Uterus (tissue), 3 donors: ENCODE measurements at regions not wholly inside any gene's neighbourhood (a gene's known extent, or its start where the extent isn't known, plus 50 kb on each side); places are given as distances from the start of the nearest gene placed in this dataset.

Source experiments
- DNase-seq, 2 donors: peaks; one replicate each; pipeline ENCODE4 v3.0.0-alpha.2; 2019 to 2020
- H3K27ac ChIP-seq, 2 donors: fragments of 200-600 bp; sonication (generic); 1 replicate in 1 of 2; 2 replicates in 1 of 2; pipeline ENCODE4 v1.5.1; 2016 to 2018
- H3K27me3 ChIP-seq, 2 donors: fragments of 200-600 bp; sonication (generic); one replicate each; pipeline ENCODE4 v1.5.1; 2018 to 2019; ENCODE audit warnings: control low read depth in 1 of 2
- H3K36me3 ChIP-seq, 2 donors: fragments of 200-600 bp; sonication (generic); one replicate each; pipeline ENCODE4 v1.5.1; 2019; ENCODE audit warnings: control low read depth in 1 of 2
- H3K4me1 ChIP-seq, 2 donors: fragments of 200-600 bp; sonication (generic); one replicate each; pipeline ENCODE4 v1.5.1; 2018 to 2019; ENCODE audit warnings: control low read depth in 1 of 2
- H3K4me3 ChIP-seq, 2 donors: fragments of 200-600 bp; sonication (generic); 1 replicate in 1 of 2; 2 replicates in 1 of 2; pipeline ENCODE4 v1.5.1; 2018 to 2019; ENCODE audit warnings: mild to moderate bottlenecking in 1 of 2
- H3K9me3 ChIP-seq, 2 donors: fragments of 200-600 bp; sonication (generic); one replicate each; pipeline ENCODE4 v1.5.1; 2019; ENCODE audit warnings: control low read depth in 1 of 2
- POLR2A ChIP-seq, 2 donors: fragments of 450-650 bp; IDR thresholded peaks; one replicate each; pipeline ENCODE4 v1.6.1; 2016; ENCODE audit warnings: antibody characterized with exemption in 2 of 2, mild to moderate bottlenecking in 1 of 2, moderate library complexity in 1 of 2
- intact Hi-C: fragments of 100-400 bp; cut with DNase I; formaldehyde crosslinking; loops from one replicate; pipeline ENCODE4 v1.15.1; 2023; ENCODE audit warnings: low total_unique reads
- TF ChIP-seq, protein P1 (sequence below), 4 experiments: fragments of 200-600 bp in 2 of 4; fragments of 450-650 bp in 2 of 4; sonication (generic) in 2 of 4; IDR thresholded peaks; one replicate each; pipeline ENCODE4 v1.5.1; 2016 to 2019; ENCODE audit warnings: antibody characterized with exemption in 4 of 4, mild to moderate bottlenecking in 2 of 4, moderate library complexity in 1 of 4
- donor health status: DM: yes; HTN: yes; CAD: no.

GRCh38 chr3:17833786-17834559 lies 91.5 kb upstream of the TBC1D5 start:
- no peak overlapping the region for H3K27ac ChIP-seq
- no peaks in the 10 kb centered on the region for H3K27me3 ChIP-seq
- intact Hi-C loops = no loop called here
- H3K36me3 ChIP-seq = no peaks in the 10 kb centered on the region
- H3K9me3 ChIP-seq = no peaks in the 10 kb centered on the region
- TF ChIP-seq POLR2A (IDR thresholded peaks at IDR 0.05) = no peak
- TF ChIP-seq, protein P1, sequence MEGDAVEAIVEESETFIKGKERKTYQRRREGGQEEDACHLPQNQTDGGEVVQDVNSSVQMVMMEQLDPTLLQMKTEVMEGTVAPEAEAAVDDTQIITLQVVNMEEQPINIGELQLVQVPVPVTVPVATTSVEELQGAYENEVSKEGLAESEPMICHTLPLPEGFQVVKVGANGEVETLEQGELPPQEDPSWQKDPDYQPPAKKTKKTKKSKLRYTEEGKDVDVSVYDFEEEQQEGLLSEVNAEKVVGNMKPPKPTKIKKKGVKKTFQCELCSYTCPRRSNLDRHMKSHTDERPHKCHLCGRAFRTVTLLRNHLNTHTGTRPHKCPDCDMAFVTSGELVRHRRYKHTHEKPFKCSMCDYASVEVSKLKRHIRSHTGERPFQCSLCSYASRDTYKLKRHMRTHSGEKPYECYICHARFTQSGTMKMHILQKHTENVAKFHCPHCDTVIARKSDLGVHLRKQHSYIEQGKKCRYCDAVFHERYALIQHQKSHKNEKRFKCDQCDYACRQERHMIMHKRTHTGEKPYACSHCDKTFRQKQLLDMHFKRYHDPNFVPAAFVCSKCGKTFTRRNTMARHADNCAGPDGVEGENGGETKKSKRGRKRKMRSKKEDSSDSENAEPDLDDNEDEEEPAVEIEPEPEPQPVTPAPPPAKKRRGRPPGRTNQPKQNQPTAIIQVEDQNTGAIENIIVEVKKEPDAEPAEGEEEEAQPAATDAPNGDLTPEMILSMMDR (IDR thresholded peaks at IDR 0.05) = no peak
- H3K4me1 ChIP-seq = peaks cover 0 to 4% of the 10 kb centered on the region in 2 donors
- no peak for DNase-seq
- H3K4me3 ChIP-seq = no peak overlapping the region

DNA sequence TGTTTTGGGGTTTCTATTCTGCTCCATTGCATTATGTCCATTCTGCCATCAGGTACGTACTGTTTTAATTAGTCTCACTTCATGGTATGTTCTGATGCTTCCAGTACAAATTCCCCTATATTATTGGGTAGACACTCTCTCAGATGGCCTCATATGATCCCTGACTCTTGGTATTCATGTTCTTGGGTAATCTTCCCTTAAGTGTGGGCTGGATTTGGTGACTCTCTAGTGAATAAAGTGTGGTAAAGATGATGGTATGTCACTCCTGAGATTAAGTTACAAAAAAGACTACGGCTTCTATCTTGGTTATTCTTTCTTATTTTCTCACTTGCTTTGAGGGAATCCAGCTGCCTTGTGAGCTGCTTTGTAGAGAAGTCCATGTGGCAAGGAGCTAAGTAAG lies 89.6 kb upstream of the TBC1D5 start:
- Histone ChIP-seq H3K36me3 (no peaks in the 10 kb centered on the region), H3K27me3 (no peaks in the 10 kb centered on the region), H3K27ac (no peak overlapping the region), H3K4me3 (no peak overlapping the region), H3K9me3 (no peaks in the 10 kb centered on the region), H3K4me1 (peaks cover 0 to 4% of the 10 kb centered on the region in 2 donors)
- TF ChIP-seq, protein P1 (IDR thresholded peaks at IDR 0.05) = no peak
- TF ChIP-seq POLR2A (IDR thresholded peaks at IDR 0.05) = no peak
- intact Hi-C loops = no loop called here
- no peak for DNase-seq

DNA sequence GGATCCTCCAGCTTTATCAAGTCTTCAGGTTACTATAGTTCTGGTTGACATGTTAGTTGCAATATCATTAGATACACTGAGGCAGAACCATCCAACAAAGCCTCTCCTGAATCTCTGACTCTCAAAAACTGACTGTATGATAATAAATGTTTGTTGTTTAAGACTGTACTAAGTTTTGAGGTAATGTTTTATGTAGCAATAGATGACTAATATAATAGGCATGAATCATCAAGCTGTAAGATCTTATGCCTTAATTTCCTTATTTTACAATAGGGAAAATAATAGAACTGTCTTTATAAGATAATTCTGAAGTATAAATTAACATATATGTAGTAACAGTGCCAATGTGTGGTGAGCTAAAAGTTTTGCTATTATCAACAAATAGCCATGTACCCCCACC lies 88.9 kb upstream of the TBC1D5 start:
- H3K27me3 ChIP-seq = no peaks in the 10 kb centered on the region
- intact Hi-C loops = no loop called here
- TF ChIP-seq, protein P1 (IDR thresholded peaks at IDR 0.05) = no peak
- no peak for TF ChIP-seq POLR2A (IDR thresholded peaks at IDR 0.05)
- H3K4me3 ChIP-seq = no peak overlapping the region
- no peak for DNase-seq
- H3K4me1 ChIP-seq = peaks cover 0 to 2% of the 10 kb centered on the region in 2 donors
- H3K36me3 ChIP-seq = no peaks in the 10 kb centered on the region
- H3K9me3 ChIP-seq = no peaks in the 10 kb centered on the region
- H3K27ac ChIP-seq = no peak overlapping the region

DNA sequence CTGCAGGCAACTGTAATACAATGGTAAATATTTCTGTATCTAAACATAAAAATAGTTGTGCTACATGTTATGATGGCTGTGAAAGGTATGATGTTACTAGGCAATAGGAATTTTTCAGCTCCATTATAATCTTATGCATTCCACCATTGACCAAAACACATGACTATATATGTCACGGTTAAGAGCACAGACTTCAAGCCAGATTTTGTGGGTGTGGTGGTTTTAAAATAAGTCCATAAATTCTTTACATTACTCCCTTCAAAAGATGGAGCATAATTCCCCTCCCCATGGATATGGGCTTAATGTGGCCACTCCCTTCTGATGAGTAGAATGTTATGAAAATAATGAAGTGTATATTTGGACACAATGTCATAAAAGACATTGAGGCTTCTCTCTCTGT lies 88.4 kb upstream of the TBC1D5 start:
- H3K9me3 ChIP-seq = no peaks in the 10 kb centered on the region
- H3K27me3 ChIP-seq = no peaks in the 10 kb centered on the region
- H3K4me1 ChIP-seq = no peaks in the 10 kb centered on the region
- no peaks in the 10 kb centered on the region for H3K36me3 ChIP-seq
- no peak overlapping the region for H3K4me3 ChIP-seq
- H3K27ac ChIP-seq = no peak overlapping the region
- TF ChIP-seq, protein P1 (IDR thresholded peaks at IDR 0.05) = no peak
- TF ChIP-seq POLR2A (IDR thresholded peaks at IDR 0.05) = no peak
- no peak for DNase-seq
- intact Hi-C loops = no loop called here

DNA sequence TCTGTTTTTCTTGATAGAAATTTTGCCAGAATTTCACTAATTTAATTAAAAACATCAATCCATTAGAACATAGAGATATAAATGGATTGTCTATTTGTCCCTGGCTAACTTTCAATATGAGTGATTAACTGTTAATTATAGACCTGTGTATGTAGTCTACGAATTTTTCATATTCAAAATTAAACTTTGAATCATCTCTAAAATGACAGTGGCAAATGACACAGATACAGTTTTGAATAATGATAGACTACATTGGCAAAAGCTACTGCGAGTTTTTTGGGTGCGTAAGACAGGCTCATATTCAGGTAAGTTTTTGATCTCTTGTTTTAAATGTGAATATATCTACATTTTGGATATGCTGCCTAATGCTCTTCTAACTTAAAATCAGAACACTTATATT lies 86.0 kb upstream of the TBC1D5 start:
- intact Hi-C loops = no loop called here
- no peak for TF ChIP-seq POLR2A (IDR thresholded peaks at IDR 0.05)
- TF ChIP-seq, protein P1 (IDR thresholded peaks at IDR 0.05) = no peak
- H3K27ac ChIP-seq = no peak overlapping the region
- H3K4me3 ChIP-seq = no peak overlapping the region
- H3K4me1 ChIP-seq = no peaks in the 10 kb centered on the region
- no peak for DNase-seq
- no peaks in the 10 kb centered on the region for H3K36me3 ChIP-seq
- no peaks in the 10 kb centered on the region for H3K27me3 ChIP-seq
- H3K9me3 ChIP-seq = no peaks in the 10 kb centered on the region
